ENCODE measurements at regions not wholly inside any gene's neighbourhood (a gene's known extent, or its start where the extent isn't known, plus 50 kb on each side); places are given as distances from the start of the nearest gene placed in this dataset.

- no peak for TF ChIP-seq CTCF (IDR thresholded peaks at IDR 0.05)
- TF ChIP-seq POLR2A (IDR thresholded peaks at IDR 0.05; ENCODE audit: low read depth): no peak
Observed at GRCh38 chr13:61477619-61478018, 62.0 kb upstream of the PCDH20 start.

All from esophagus muscularis mucosa (tissue), 3 donors.